A673 (cell line): ENCODE measurements at regions not wholly inside any gene's neighbourhood (a gene's known extent, or its start where the extent isn't known, plus 50 kb on each side); places are given as distances from the start of the nearest gene placed in this dataset.

Experiments
- EZH2 ChIP-seq: fragments of 200-600 bp; sonication (generic); IDR thresholded peaks from 2 replicates; pipeline ENCODE4 v1.6.1; 2017; ENCODE audit warnings: borderline replicate concordance, low read depth, mild to moderate bottlenecking, mixed read lengths, antibody characterized with exemption, low read length; ENCODE audit not compliant: poor library complexity, severe bottlenecking
- TF ChIP-seq, protein P1 (sequence below): fragments of 300-800, 200-600 bp; sonication (generic); conservative IDR thresholded peaks from 2 replicates; pipeline ENCODE4 v1.5.1; 2017; ENCODE audit warnings: low read depth, mild to moderate bottlenecking, antibody characterized with exemption, low read length, moderate library complexity, mixed read lengths

DNA sequence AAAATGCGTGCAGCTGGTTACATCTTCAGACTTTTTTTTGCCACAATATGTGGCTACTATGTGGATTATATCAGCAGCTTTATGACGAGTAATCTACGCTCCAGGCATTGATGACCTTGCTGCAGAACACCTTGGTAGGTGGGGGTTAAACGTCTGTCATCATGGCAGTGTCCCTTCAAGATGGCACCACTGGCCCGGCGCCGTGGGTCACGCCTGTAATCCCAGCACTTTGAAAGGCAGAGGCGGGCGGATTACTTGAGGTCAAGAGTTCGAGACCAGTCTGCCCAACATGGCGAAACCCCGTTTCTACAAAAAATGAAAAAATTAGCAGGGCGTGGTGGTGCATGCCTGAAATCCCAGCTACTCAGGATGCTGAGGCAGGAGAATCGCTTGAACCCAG is 177.5 kb downstream of the AEBP2 start:
- TF ChIP-seq, protein P1, sequence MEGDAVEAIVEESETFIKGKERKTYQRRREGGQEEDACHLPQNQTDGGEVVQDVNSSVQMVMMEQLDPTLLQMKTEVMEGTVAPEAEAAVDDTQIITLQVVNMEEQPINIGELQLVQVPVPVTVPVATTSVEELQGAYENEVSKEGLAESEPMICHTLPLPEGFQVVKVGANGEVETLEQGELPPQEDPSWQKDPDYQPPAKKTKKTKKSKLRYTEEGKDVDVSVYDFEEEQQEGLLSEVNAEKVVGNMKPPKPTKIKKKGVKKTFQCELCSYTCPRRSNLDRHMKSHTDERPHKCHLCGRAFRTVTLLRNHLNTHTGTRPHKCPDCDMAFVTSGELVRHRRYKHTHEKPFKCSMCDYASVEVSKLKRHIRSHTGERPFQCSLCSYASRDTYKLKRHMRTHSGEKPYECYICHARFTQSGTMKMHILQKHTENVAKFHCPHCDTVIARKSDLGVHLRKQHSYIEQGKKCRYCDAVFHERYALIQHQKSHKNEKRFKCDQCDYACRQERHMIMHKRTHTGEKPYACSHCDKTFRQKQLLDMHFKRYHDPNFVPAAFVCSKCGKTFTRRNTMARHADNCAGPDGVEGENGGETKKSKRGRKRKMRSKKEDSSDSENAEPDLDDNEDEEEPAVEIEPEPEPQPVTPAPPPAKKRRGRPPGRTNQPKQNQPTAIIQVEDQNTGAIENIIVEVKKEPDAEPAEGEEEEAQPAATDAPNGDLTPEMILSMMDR: no peak
- TF ChIP-seq EZH2: no peak
